Right cardiac atrium (tissue), 5 donors: ENCODE measurements at regions not wholly inside any gene's neighbourhood (a gene's known extent, or its start where the extent isn't known, plus 50 kb on each side); places are given as distances from the start of the nearest gene placed in this dataset.

Source experiments
- ATAC-seq, 2 donors: fragments of 200-7000 bp; cut with Tn5 transposase; one replicate each; pipeline versions ENCODE4 v1.8.0 to v1.9.1; 2020; ENCODE audit warnings: moderate library complexity in 2 of 2, mild to moderate bottlenecking in 1 of 2
- DNase-seq, 3 donors: peaks; one replicate each; pipeline ENCODE4 v3.0.0-alpha.2; 2020
- H3K27ac ChIP-seq: one replicate; pipeline ENCODE4 v1.5.1; 2013; ENCODE audit warnings: mild to moderate bottlenecking, low read length, control low read depth, moderate library complexity
- H3K27me3 ChIP-seq: one replicate; pipeline ENCODE4 v1.6.1; 2013; ENCODE audit not compliant: control insufficient read depth, insufficient read depth
- H3K4me1 ChIP-seq: one replicate; pipeline ENCODE4 v1.6.1; 2013; ENCODE audit warnings: low read length; ENCODE audit not compliant: control insufficient read depth, insufficient read depth
- H3K4me3 ChIP-seq: one replicate; pipeline ENCODE4 v1.5.1; 2013; ENCODE audit warnings: low read length, control low read depth
- H3K9me3 ChIP-seq: one replicate; pipeline ENCODE4 v1.6.1; 2013; ENCODE audit warnings: low read length; ENCODE audit not compliant: control insufficient read depth
- WGBS: extraction: QIAGEN DNeasy Blood & Tissue Kit; methylation state at CpG from one replicate; pipeline ENCODE4 v1.1.7; 2013; 5-methylcytosine and 5-hydroxymethylcytosine counted together
- intact Hi-C, 4 donors: fragments of 100-400 bp; cut with DNase I; formaldehyde crosslinking; loops; one replicate each; pipeline versions ENCODE4 v1.11.0 to v1.14.0; 2022 to 2023
- donor health status: healthy with polysubstance abuse.
- donor health status: DM: no; HTN: yes; CAD: no.
- donor health status: DM: no; HTN: no; CAD: no.
- donor health status: DM: no; HTN: yes; CAD: no; lungs with severe emphysema.
- donor health status: DM: yes; HTN: yes; CAD: no.

DNA sequence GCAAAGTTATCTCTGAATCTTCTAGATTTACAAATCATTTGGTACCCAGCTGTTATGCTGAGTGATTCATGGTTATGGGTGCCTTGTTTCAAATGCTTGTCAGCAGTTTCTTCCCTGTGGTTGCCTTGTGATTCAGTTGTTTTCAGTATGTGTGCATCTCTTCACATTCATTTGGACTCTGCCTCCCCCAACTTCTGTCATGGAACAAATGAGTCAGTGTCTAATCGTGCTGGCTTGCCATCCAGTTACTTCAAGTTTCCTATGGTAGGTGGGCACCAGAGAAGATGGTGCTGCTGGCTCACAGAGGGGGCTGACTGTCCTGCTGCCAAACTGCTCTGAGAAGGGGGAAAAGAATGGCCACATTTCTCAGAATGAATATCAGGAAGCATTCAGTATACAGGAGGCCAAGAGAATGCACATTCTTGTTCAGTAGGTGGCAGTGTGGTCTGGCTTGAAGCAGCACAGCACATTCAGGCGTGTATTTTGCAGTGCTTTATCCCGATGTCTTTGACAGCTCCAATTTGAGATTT, 260.9 kb downstream of the GLUD2 start:
- intact Hi-C loops = no loop called here

DNA sequence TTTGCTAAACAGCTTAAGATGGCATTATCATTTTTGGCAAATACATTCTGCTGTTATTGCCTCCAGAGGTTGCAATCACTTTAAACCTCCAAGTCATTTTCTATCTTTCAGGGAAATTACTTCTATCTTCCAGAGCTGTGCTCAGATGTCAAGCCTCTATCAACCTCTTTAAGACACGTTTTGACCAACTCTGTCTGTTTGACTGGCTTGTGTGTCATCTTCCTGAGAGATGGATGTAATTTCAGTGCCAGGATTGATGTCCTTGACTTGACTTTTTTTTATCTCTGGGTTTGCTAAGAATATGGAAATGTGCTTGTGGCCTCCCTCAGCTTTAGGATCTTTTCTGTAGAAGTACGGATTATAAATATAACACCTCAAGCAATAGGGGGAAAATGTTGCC, 263.4 kb downstream of the GLUD2 start:
- no peak for ATAC-seq
- intact Hi-C loops = no loop called here
- Histone ChIP-seq H3K27ac (no peak overlapping the region), H3K27me3 (no peaks in the 10 kb centered on the region), H3K4me1 (no peaks in the 10 kb centered on the region), H3K4me3 (no peak overlapping the region), H3K9me3 (no peaks in the 10 kb centered on the region)
- WGBS = 50% methylated on average over 2 of the region's 2 CpGs
- DNase-seq = no peak

More for the DNA sequence above, 260.9 kb downstream of the GLUD2 start:
- ATAC-seq (peak; percentile 63 to 69), DNase-seq (peak in 1 of 3 donors; percentile 10)
- Histone ChIP-seq H3K27me3 (no peaks in the 10 kb centered on the region), H3K4me1 (no peaks in the 10 kb centered on the region), H3K4me3 (no peak overlapping the region), H3K9me3 (no peaks in the 10 kb centered on the region), H3K27ac (no peak overlapping the region)
- WGBS = 5% methylated on average over 3 of the region's 3 CpGs

GRCh38 chrX:121320441-121320840, 273.0 kb downstream of the GLUD2 start:
- H3K27me3 ChIP-seq = no peaks in the 10 kb centered on the region
- H3K4me3 ChIP-seq = no peak overlapping the region
- intact Hi-C loops = no loop called here
- ATAC-seq (no peak), DNase-seq (no peak)
- H3K27ac ChIP-seq = no peak overlapping the region
- H3K9me3 ChIP-seq = no peaks in the 10 kb centered on the region
- 61% methylated on average over 1 of the region's 1 CpG for WGBS
- H3K4me1 ChIP-seq = no peaks in the 10 kb centered on the region

DNA sequence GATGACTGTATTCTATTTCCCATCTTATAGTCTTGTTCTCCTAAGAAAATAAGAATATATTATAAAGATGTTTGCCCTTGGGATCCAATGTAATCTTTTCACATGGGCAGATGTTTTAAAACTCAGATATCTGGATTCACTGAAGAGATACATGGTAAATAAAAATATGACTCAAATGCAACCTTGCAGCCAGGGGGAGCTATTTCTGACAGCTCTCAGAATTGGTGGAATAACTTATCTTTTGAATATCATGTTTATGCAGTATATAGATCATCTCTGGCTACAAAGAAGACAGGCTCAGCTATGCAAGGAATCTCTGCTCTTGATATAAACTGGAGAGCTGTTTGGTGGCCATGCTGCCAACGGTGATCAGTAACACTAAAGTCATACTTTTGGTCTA, 274.7 kb downstream of the GLUD2 start:
- ATAC-seq = no peak
- no peak overlapping the region for H3K27ac ChIP-seq
- H3K27me3 ChIP-seq = no peaks in the 10 kb centered on the region
- no peak for DNase-seq
- no peaks in the 10 kb centered on the region for H3K9me3 ChIP-seq
- intact Hi-C loops = no loop called here
- no peak overlapping the region for H3K4me3 ChIP-seq
- WGBS = 78% methylated on average over 1 of the region's 1 CpG
- no peaks in the 10 kb centered on the region for H3K4me1 ChIP-seq

GRCh38 chrX:121323337-121323736, 275.9 kb downstream of the GLUD2 start:
- WGBS = 98% methylated on average over 1 of the region's 1 CpG
- intact Hi-C loops = no loop called here

DNA sequence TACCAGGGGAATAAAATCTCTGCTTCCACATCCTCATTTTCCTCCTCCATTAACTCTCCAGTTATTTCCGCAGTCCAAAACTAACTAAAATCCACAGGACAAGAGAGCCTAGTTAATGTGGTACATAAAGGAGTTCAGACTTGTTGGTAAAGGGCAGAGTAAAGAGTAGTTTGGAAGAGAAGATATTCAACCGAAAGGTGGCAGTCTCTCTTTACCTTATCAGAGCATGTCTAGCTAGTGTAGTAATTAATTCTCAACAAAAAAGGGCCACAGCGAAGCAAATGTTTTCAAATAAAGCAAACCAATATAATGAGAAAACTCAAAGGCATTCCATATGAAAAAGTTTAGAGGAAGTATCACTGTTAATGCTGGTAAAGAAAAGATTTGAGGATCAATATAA, 286.5 kb downstream of the GLUD2 start:
- no peak overlapping the region for H3K27ac ChIP-seq
- ATAC-seq (no peak), DNase-seq (no peak)
- H3K9me3 ChIP-seq = no peaks in the 10 kb centered on the region
- no peaks in the 10 kb centered on the region for H3K27me3 ChIP-seq
- H3K4me3 ChIP-seq = no peak overlapping the region
- no peaks in the 10 kb centered on the region for H3K4me1 ChIP-seq
- intact Hi-C loops = no loop called here
- 60% methylated on average over 3 of the region's 3 CpGs for WGBS

More at GRCh38 chrX:121323337-121323736, 275.9 kb downstream of the GLUD2 start:
- H3K9me3 ChIP-seq = no peaks in the 10 kb centered on the region
- no peak for ATAC-seq
- H3K4me3 ChIP-seq = no peak overlapping the region
- H3K4me1 ChIP-seq = no peaks in the 10 kb centered on the region
- no peak overlapping the region for H3K27ac ChIP-seq
- no peaks in the 10 kb centered on the region for H3K27me3 ChIP-seq
- no peak for DNase-seq

- no peak for ATAC-seq
- no peaks in the 10 kb centered on the region for H3K9me3 ChIP-seq
- intact Hi-C loops = no loop called here
- no peaks in the 10 kb centered on the region for H3K27me3 ChIP-seq
- DNase-seq = no peak
- no peak overlapping the region for H3K4me3 ChIP-seq
- 82% methylated on average over 4 of the region's 4 CpGs for WGBS
- H3K27ac ChIP-seq = no peak overlapping the region
- H3K4me1 ChIP-seq = no peaks in the 10 kb centered on the region
Measured at GRCh38 chrX:121336831-121337421, 289.5 kb downstream of the GLUD2 start.

DNA sequence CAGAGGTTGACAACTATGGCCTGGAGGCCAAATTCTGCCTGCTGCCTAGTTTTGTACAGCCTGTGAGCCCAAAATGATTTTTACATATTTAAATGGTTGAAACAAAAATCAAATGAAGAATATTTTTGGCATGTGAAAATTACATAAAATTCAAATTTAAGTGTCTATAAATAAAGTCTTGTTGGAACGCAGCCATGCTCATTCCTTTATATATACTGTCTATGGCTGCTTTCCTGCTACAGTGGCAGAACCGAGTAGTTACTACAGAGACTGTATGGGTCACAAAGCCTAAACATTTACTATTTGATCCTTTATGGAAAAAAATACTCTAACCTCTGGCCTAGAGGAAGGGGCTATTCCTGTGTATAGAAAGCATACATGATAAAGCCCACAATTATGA, 290.4 kb downstream of the GLUD2 start:
- Histone ChIP-seq H3K27me3 (no peaks in the 10 kb centered on the region), H3K9me3 (no peaks in the 10 kb centered on the region), H3K4me3 (no peak overlapping the region), H3K27ac (no peak overlapping the region), H3K4me1 (no peaks in the 10 kb centered on the region)
- intact Hi-C loops = no loop called here
- WGBS = 63% methylated on average over 2 of the region's 2 CpGs
- no peak for ATAC-seq
- no peak for DNase-seq

DNA sequence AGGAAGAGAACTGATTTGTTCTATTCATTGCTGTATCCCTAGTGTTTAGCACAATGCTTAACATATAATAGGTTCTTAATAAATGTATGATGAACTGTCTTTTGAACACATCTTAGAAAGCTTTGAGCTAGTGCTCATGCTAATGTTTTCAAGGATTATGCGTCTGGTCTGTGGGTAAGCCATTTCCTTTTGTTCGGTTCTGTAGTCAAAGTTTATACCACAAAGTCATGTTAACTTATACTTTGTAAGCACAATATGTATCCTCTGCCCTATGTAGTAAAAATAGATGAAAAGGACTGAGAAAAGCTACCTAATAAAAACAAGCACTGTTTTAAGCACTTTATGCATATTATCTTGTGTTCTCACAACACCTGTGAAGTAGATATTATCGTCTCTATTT, 301.9 kb downstream of the GLUD2 start:
- H3K27me3 ChIP-seq = no peaks in the 10 kb centered on the region
- DNase-seq (no peak), ATAC-seq (no peak)
- H3K27ac ChIP-seq = no peak overlapping the region
- no peaks in the 10 kb centered on the region for H3K9me3 ChIP-seq
- intact Hi-C loops = no loop called here
- H3K4me1 ChIP-seq = no peaks in the 10 kb centered on the region
- 83% methylated on average over 3 of the region's 3 CpGs for WGBS
- no peak overlapping the region for H3K4me3 ChIP-seq

DNA sequence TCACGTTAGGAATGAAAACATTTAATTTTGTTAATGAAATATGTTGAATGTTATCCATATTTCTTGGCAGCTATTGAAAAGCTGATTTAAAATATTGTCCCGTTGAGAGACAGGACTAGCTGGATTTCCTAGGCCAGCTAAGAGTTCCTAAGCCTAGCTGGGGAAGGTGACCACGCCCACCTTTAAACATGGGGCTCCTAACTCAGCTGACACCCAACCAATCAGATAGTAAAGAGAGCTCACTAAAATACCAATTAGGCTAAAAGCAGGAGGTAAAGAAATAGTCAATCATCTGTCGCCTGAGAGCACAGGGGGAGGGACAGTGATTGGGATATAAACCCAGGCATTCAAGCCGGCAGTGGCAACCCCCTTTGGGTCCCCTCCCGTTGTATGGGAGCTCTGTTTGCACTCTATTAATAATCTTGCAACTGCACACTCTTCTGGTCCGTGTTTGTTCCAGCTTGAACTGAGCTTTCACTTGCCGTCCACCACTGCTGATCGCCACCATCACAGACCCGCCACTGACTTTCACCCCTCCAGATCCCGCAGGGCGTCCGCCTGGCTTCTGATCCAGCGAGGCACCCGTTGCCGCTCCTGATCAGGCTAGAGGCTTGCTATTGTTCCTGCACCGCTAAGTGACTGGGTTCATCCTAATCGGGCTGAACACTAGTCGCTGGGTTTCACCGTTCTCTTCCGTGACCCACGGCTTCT, 308.9 kb downstream of the GLUD2 start:
- no peak overlapping the region for H3K27ac ChIP-seq
- DNase-seq = no peak
- H3K4me3 ChIP-seq = no peak overlapping the region
- H3K27me3 ChIP-seq = no peaks in the 10 kb centered on the region
- no peaks in the 10 kb centered on the region for H3K9me3 ChIP-seq
- no peaks in the 10 kb centered on the region for H3K4me1 ChIP-seq
- no peak for ATAC-seq
- intact Hi-C loops = no loop called here
- 88% methylated on average over 22 of the region's 22 CpGs for WGBS

DNA sequence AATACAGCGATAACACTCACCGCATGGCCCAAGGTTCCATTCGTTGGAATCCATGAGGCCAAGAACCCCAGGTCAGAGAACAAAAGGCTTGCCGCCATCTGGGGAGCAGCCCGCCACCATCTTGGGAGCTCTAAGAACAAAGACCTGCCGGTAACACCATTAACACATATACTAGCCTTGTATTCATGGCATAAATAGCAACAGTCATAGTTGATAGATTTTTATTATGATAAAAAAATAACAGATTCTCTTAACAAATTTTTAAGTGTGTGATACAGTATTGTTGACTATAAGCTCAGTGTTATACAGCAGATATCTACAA, 309.4 kb downstream of the GLUD2 start:
- Histone ChIP-seq H3K27ac (no peak overlapping the region), H3K9me3 (no peaks in the 10 kb centered on the region), H3K4me3 (no peak overlapping the region), H3K27me3 (no peaks in the 10 kb centered on the region), H3K4me1 (no peaks in the 10 kb centered on the region)
- 95% methylated on average over 6 of the region's 6 CpGs for WGBS
- no peak for ATAC-seq
- DNase-seq = no peak
- intact Hi-C loops = no loop called here
